ENCODE measurements at regions not wholly inside any gene's neighbourhood (a gene's known extent, or its start where the extent isn't known, plus 50 kb on each side); places are given as distances from the start of the nearest gene placed in this dataset.

GRCh38 chr9:108017671-108018070 lies 528.1 kb upstream of the KLF4 start:
- no peak for TF ChIP-seq CTCF (IDR thresholded peaks at IDR 0.05)
- no peak for TF ChIP-seq EP300 (IDR thresholded peaks at IDR 0.05)
- no peak for TF ChIP-seq POLR2AphosphoS5 (IDR thresholded peaks at IDR 0.05)
